Hepatocyte (in vitro differentiated cells): ENCODE measurements at regions not wholly inside any gene's neighbourhood (a gene's known extent, or its start where the extent isn't known, plus 50 kb on each side); places are given as distances from the start of the nearest gene placed in this dataset.

Experiments used
- DNase-seq: peaks from one replicate; pipeline ENCODE4 v3.0.0-alpha.2; 2016; ENCODE audit warnings: low spot score
- H2AFZ ChIP-seq: fragments of 200-600 bp; sonication (generic); 2 replicates; pipeline ENCODE4 v1.6.0; 2016; ENCODE audit warnings: antibody characterized with exemption, mild to moderate bottlenecking
- H3K27ac ChIP-seq: fragments of 200-600 bp; sonication (generic); 2 replicates; pipeline ENCODE4 v1.5.1; 2016; ENCODE audit warnings: mild to moderate bottlenecking
- H3K27me3 ChIP-seq: fragments of 200-600 bp; sonication (generic); 2 replicates; pipeline ENCODE4 v1.6.1; 2016
- H3K36me3 ChIP-seq: fragments of 200-600 bp; sonication (generic); replicated peaks from 2 replicates; pipeline ENCODE4 v1.5.1; 2016; ENCODE audit warnings: low read depth; ENCODE audit not compliant: insufficient read depth
- H3K4me1 ChIP-seq: fragments of 200-600 bp; sonication (generic); 2 replicates; pipeline ENCODE4 v1.5.1; 2016; ENCODE audit warnings: mild to moderate bottlenecking, moderate library complexity; ENCODE audit not compliant: insufficient read depth
- H3K4me2 ChIP-seq: fragments of 200-600 bp; sonication (generic); 2 replicates; pipeline ENCODE4 v1.6.0; 2016
- H3K4me3 ChIP-seq: fragments of 200-600 bp; sonication (generic); 2 replicates; pipeline ENCODE4 v1.5.1; 2016; ENCODE audit warnings: mild to moderate bottlenecking
- H3K79me2 ChIP-seq: fragments of 200-600 bp; sonication (generic); 2 replicates; pipeline ENCODE4 v1.6.0; 2017; ENCODE audit warnings: mild to moderate bottlenecking
- H3K9me2 ChIP-seq: fragments of 200-600 bp; sonication (generic); replicated peaks from 2 replicates; pipeline ENCODE4 v1.6.0; 2017; ENCODE audit warnings: mild to moderate bottlenecking; ENCODE audit not compliant: insufficient read depth
- H3K9me3 ChIP-seq: fragments of 200-600 bp; sonication (generic); 2 replicates; pipeline ENCODE4 v1.5.1; 2016; ENCODE audit warnings: low read depth, mild to moderate bottlenecking
- H4K20me1 ChIP-seq: fragments of 200-600 bp; sonication (generic); 2 replicates; pipeline ENCODE4 v1.6.0; 2016; ENCODE audit warnings: mild to moderate bottlenecking; ENCODE audit not compliant: insufficient read depth, poor library complexity, severe bottlenecking
- CTCF ChIP-seq: fragments of 200-600 bp; sonication (generic); IDR thresholded peaks from 2 replicates; pipeline ENCODE4 v1.5.1; 2016; ENCODE audit warnings: antibody characterized with exemption, mild to moderate bottlenecking; ENCODE audit not compliant: poor library complexity
- EZH2 ChIP-seq: fragments of 200-600 bp; sonication (generic); IDR thresholded peaks from 2 replicates; pipeline ENCODE4 v1.6.1; 2016; ENCODE audit warnings: antibody characterized with exemption, mild to moderate bottlenecking, borderline replicate concordance
- EZH2phosphoT487 ChIP-seq: fragments of 200-600 bp; sonication (generic); IDR thresholded peaks from one replicate; pipeline ENCODE4 v1.6.1; 2018; ENCODE audit warnings: antibody characterized with exemption, mild to moderate bottlenecking, low read depth, moderate library complexity; ENCODE audit not compliant: unreplicated experiment, severe bottlenecking
- WGBS: methylation state at CpG from one replicate; pipeline ENCODE4 v1.1.6; 2016; ENCODE audit warnings: low lambda C conversion rate; ENCODE audit errors: missing lambda C conversion rate; 5-methylcytosine and 5-hydroxymethylcytosine counted together

- Histone ChIP-seq H3K9me3 (no peaks in the 10 kb centered on the region), H3K4me2 (no peak overlapping the region), H3K4me3 (no peak overlapping the region), H2AFZ (no peak overlapping the region), H3K9me2 (no peaks in the 10 kb centered on the region), H3K27me3 (no peaks in the 10 kb centered on the region), H3K79me2 (no peaks in the 10 kb centered on the region), H3K4me1 (no peaks in the 10 kb centered on the region), H3K36me3 (no peaks in the 10 kb centered on the region), H4K20me1 (no peaks in the 10 kb centered on the region), H3K27ac (no peak overlapping the region)
- DNase-seq, result no peak
- no peak for TF ChIP-seq EZH2
- no peak for TF ChIP-seq CTCF
- no peak for TF ChIP-seq EZH2phosphoT487
- 88% methylated on average over 1 of the region's 1 CpG for WGBS
Measured at GRCh38 chr13:21853779-21854178, 182.9 kb downstream of the FGF9 start.

GRCh38 chr13:21868823-21869222, 197.9 kb downstream of the FGF9 start:
- Histone ChIP-seq H3K4me2 (no peak overlapping the region), H2AFZ (no peak overlapping the region)

GRCh38 chr13:21871382-21871781, 200.5 kb downstream of the FGF9 start:
- Histone ChIP-seq H3K27me3 (no peaks in the 10 kb centered on the region), H3K79me2 (no peaks in the 10 kb centered on the region), H3K9me2 (no peaks in the 10 kb centered on the region), H4K20me1 (no peaks in the 10 kb centered on the region), H3K27ac (peak overlapping the region; percentile 45), H3K36me3 (no peaks in the 10 kb centered on the region), H3K4me2 (no peak overlapping the region), H3K9me3 (no peaks in the 10 kb centered on the region), H3K4me1 (peaks cover 13% of the 10 kb centered on the region), H2AFZ (peak overlapping the region; percentile 42), H3K4me3 (no peak overlapping the region)
- peak; percentile 25 for DNase-seq
- WGBS, result 59% methylated on average over 7 of the region's 7 CpGs
- TF ChIP-seq EZH2 (no peak), EZH2phosphoT487 (no peak), CTCF (no peak)

More at GRCh38 chr13:21868823-21869222, 197.9 kb downstream of the FGF9 start:
- Histone ChIP-seq H3K9me2 (no peaks in the 10 kb centered on the region), H4K20me1 (no peaks in the 10 kb centered on the region), H3K27ac (no peak overlapping the region), H3K9me3 (peaks cover 5% of the 10 kb centered on the region), H3K4me3 (no peak overlapping the region), H3K36me3 (peaks cover 3% of the 10 kb centered on the region), H3K79me2 (no peaks in the 10 kb centered on the region), H3K4me1 (peaks cover 13% of the 10 kb centered on the region), H3K27me3 (no peaks in the 10 kb centered on the region)
- no peak for TF ChIP-seq EZH2
- TF ChIP-seq EZH2phosphoT487, result no peak
- TF ChIP-seq CTCF, result no peak
- no peak for DNase-seq

GRCh38 chr13:21871919-21872318, 201.0 kb downstream of the FGF9 start:
- H2AFZ ChIP-seq, result no peak overlapping the region
- no peaks in the 10 kb centered on the region for H3K79me2 ChIP-seq
- DNase-seq, result no peak
- no peaks in the 10 kb centered on the region for H3K27me3 ChIP-seq
- H3K9me2 ChIP-seq, result no peaks in the 10 kb centered on the region
- H3K4me1 ChIP-seq, result peaks cover 13% of the 10 kb centered on the region
- 77% methylated on average over 5 of the region's 5 CpGs for WGBS
- H3K36me3 ChIP-seq, result no peaks in the 10 kb centered on the region
- H3K9me3 ChIP-seq, result no peaks in the 10 kb centered on the region
- H3K4me3 ChIP-seq, result no peak overlapping the region
- no peak for TF ChIP-seq EZH2
- no peak for TF ChIP-seq EZH2phosphoT487
- TF ChIP-seq CTCF, result no peak
- H3K27ac ChIP-seq, result peak overlapping the region; percentile 45
- H3K4me2 ChIP-seq, result no peak overlapping the region
- H4K20me1 ChIP-seq, result no peaks in the 10 kb centered on the region
